Type B pancreatic cell (in vitro differentiated cells): ENCODE measurements at regions not wholly inside any gene's neighbourhood (a gene's known extent, or its start where the extent isn't known, plus 50 kb on each side); places are given as distances from the start of the nearest gene placed in this dataset.

ENCODE experiments used
- DNase-seq: peaks from one replicate; pipeline ENCODE4 v3.0.0; 2021; ENCODE audit warnings: mixed read lengths; ENCODE audit not compliant: unreplicated experiment; ENCODE audit errors: extremely low spot score
- H3K27ac Mint-ChIP-seq: 2 replicates; pipeline ENCODE4 v1.8.0; 2021; ENCODE audit warnings: mild to moderate bottlenecking, mixed read lengths
- H3K27me3 Mint-ChIP-seq: 2 replicates; pipeline ENCODE4 v1.8.0; 2021; ENCODE audit warnings: mixed read lengths
- H3K36me3 Mint-ChIP-seq: 2 replicates; pipeline ENCODE4 v1.8.0; 2021; ENCODE audit warnings: mixed read lengths
- H3K4me1 Mint-ChIP-seq: one replicate; pipeline ENCODE4 v1.8.0; 2021; ENCODE audit warnings: mixed read lengths; ENCODE audit not compliant: unreplicated experiment
- H3K4me3 Mint-ChIP-seq: 2 replicates; pipeline ENCODE4 v1.8.0; 2021; ENCODE audit warnings: mild to moderate bottlenecking, mixed read lengths
- H3K9me3 Mint-ChIP-seq: 2 replicates; pipeline ENCODE4 v1.8.0; 2021; ENCODE audit warnings: mixed read lengths
- CTCF ChIP-seq: fragments of 200-600 bp; sonication (generic); conservative IDR thresholded peaks from 2 replicates; pipeline ENCODE4 v1.5.0; 2021; ENCODE audit warnings: antibody characterized with exemption, mild to moderate bottlenecking

GRCh38 chr5:17381932-17382331 lies 116.1 kb upstream of the TAF11L2 start:
- TF ChIP-seq CTCF, result no peak
- peaks cover 62% of the 10 kb centered on the region for H3K4me1 Mint-ChIP-seq
- no peak overlapping the region for H3K4me3 Mint-ChIP-seq
- H3K9me3 Mint-ChIP-seq, result no peaks in the 10 kb centered on the region
- peaks cover 5% of the 10 kb centered on the region for H3K27me3 Mint-ChIP-seq
- no peak overlapping the region for H3K27ac Mint-ChIP-seq
- DNase-seq, result no peak
- no peaks in the 10 kb centered on the region for H3K36me3 Mint-ChIP-seq

- H3K27ac Mint-ChIP-seq, result no peak overlapping the region
- no peaks in the 10 kb centered on the region for H3K9me3 Mint-ChIP-seq
- peaks cover 5% of the 10 kb centered on the region for H3K27me3 Mint-ChIP-seq
- H3K4me1 Mint-ChIP-seq, result peaks cover 59% of the 10 kb centered on the region
- DNase-seq, result no peak
- H3K36me3 Mint-ChIP-seq, result no peaks in the 10 kb centered on the region
- no peak overlapping the region for H3K4me3 Mint-ChIP-seq
- no peak for TF ChIP-seq CTCF
Observed at GRCh38 chr5:17383526-17383925, 114.5 kb upstream of the TAF11L2 start.

GRCh38 chr5:17384181-17384580 lies 113.8 kb upstream of the TAF11L2 start:
- DNase-seq, result no peak
- no peak for TF ChIP-seq CTCF
- peaks cover 5% of the 10 kb centered on the region for H3K27me3 Mint-ChIP-seq

GRCh38 chr5:17388717-17389116 lies 109.3 kb upstream of the TAF11L2 start:
- no peak for TF ChIP-seq CTCF
- Mint-ChIP-seq H3K9me3 (peaks cover 5% of the 10 kb centered on the region), H3K4me3 (no peak overlapping the region), H3K36me3 (no peaks in the 10 kb centered on the region), H3K4me1 (peaks cover 19% of the 10 kb centered on the region), H3K27ac (no peak overlapping the region), H3K27me3 (peaks cover 5% of the 10 kb centered on the region)
- no peak for DNase-seq

More at GRCh38 chr5:17384181-17384580, 113.8 kb upstream of the TAF11L2 start:
- Mint-ChIP-seq H3K27ac (no peak overlapping the region), H3K9me3 (no peaks in the 10 kb centered on the region), H3K4me3 (no peak overlapping the region), H3K4me1 (peaks cover 52% of the 10 kb centered on the region), H3K36me3 (no peaks in the 10 kb centered on the region)

GRCh38 chr5:17394086-17394485 lies 103.9 kb upstream of the TAF11L2 start:
- no peak overlapping the region for H3K27ac Mint-ChIP-seq
- TF ChIP-seq CTCF, result no peak
- no peaks in the 10 kb centered on the region for H3K27me3 Mint-ChIP-seq
- H3K36me3 Mint-ChIP-seq, result peaks cover 4% of the 10 kb centered on the region
- peaks cover 9% of the 10 kb centered on the region for H3K9me3 Mint-ChIP-seq
- no peak for DNase-seq
- no peak overlapping the region for H3K4me3 Mint-ChIP-seq
- no peaks in the 10 kb centered on the region for H3K4me1 Mint-ChIP-seq
